Liver (tissue), 8 donors: ENCODE measurements at regions not wholly inside any gene's neighbourhood (a gene's known extent, or its start where the extent isn't known, plus 50 kb on each side); places are given as distances from the start of the nearest gene placed in this dataset.

Source experiments
- DNase-seq: peaks from one replicate; pipeline ENCODE4 v3.0.0-alpha.2; 2017; ENCODE audit warnings: low spot score
- H3K27ac ChIP-seq, 2 donors: one replicate each; pipeline ENCODE4 v1.7.0; 2013; ENCODE audit warnings: inconsistent platforms in 2 of 2, low read length in 2 of 2, control low read depth in 1 of 2, low read depth in 1 of 2, mild to moderate bottlenecking in 1 of 2
- H3K27me3 ChIP-seq, 4 donors: one replicate each; pipeline versions ENCODE4 v1.6.1 to v1.7.0; 2013; ENCODE audit warnings: low read length in 3 of 4, inconsistent platforms in 1 of 4, mild to moderate bottlenecking in 1 of 4, moderate library complexity in 1 of 4; ENCODE audit not compliant: control insufficient read depth in 4 of 4, insufficient read depth in 4 of 4
- H3K36me3 ChIP-seq, 4 donors: one replicate each; pipeline versions ENCODE4 v1.6.1 to v1.7.0; 2013; ENCODE audit warnings: low read length in 3 of 4, mild to moderate bottlenecking in 3 of 4, low read depth in 1 of 4, moderate library complexity in 1 of 4; ENCODE audit not compliant: control insufficient read depth in 4 of 4, insufficient read depth in 3 of 4
- H3K4me1 ChIP-seq, 4 donors: one replicate each; pipeline versions ENCODE4 v1.6.1 to v1.7.0; 2013; ENCODE audit warnings: low read length in 3 of 4, mild to moderate bottlenecking in 3 of 4, moderate library complexity in 1 of 4; ENCODE audit not compliant: control insufficient read depth in 4 of 4, insufficient read depth in 4 of 4
- H3K4me3 ChIP-seq, 3 donors: one replicate each; pipeline versions ENCODE4 v1.6.1 to v1.7.0; 2013; ENCODE audit warnings: low read length in 3 of 3, control low read depth in 1 of 3, low read depth in 1 of 3, mild to moderate bottlenecking in 1 of 3
- H3K9ac ChIP-seq, 2 donors: one replicate each; pipeline ENCODE4 v1.7.0; 2013; ENCODE audit warnings: low read length in 2 of 2, mild to moderate bottlenecking in 2 of 2, moderate library complexity in 2 of 2, control low read depth in 1 of 2, low read depth in 1 of 2
- H3K9me3 ChIP-seq, 4 donors: one replicate each; pipeline versions ENCODE4 v1.6.1 to v1.7.0; 2013; ENCODE audit warnings: low read length in 3 of 4; ENCODE audit not compliant: control insufficient read depth in 4 of 4
- ATF3 ChIP-seq: IDR thresholded peaks from 2 replicates; pipeline ENCODE4 v1.6.1; 2016; ENCODE audit warnings: antibody characterized with exemption
- CTCF ChIP-seq: fragments of 150-350 bp; IDR thresholded peaks from 2 replicates; pipeline ENCODE4 v1.5.1; 2017; ENCODE audit warnings: improper control_type of control experiment, low read depth, low read length; ENCODE audit not compliant: missing input control
- EGR1 ChIP-seq, 2 donors: IDR thresholded peaks; 2 replicates each; pipeline ENCODE4 v1.6.1; 2016 to 2018; ENCODE audit warnings: antibody characterized with exemption in 2 of 2, low read depth in 2 of 2
- FOXA1 ChIP-seq: IDR thresholded peaks from 2 replicates; pipeline ENCODE4 v1.6.1; 2016; ENCODE audit warnings: antibody characterized with exemption
- FOXA2 ChIP-seq: IDR thresholded peaks from 2 replicates; pipeline ENCODE4 v1.6.1; 2016; ENCODE audit warnings: antibody characterized with exemption
- GABPA ChIP-seq, 2 donors: IDR thresholded peaks in 1 of 2; conservative IDR thresholded peaks in 1 of 2; 2 replicates each; pipeline ENCODE4 v1.6.1; 2016; ENCODE audit warnings: antibody characterized with exemption in 2 of 2, mild to moderate bottlenecking in 1 of 2, moderate library complexity in 1 of 2
- HNF4A ChIP-seq, 2 donors: conservative IDR thresholded peaks; 2 replicates each; pipeline ENCODE4 v1.6.1; 2016; ENCODE audit warnings: antibody characterized with exemption in 2 of 2, mild to moderate bottlenecking in 2 of 2
- HNF4G ChIP-seq: IDR thresholded peaks from 2 replicates; pipeline ENCODE4 v1.6.1; 2016; ENCODE audit warnings: antibody characterized with exemption
- JUND ChIP-seq, 2 donors: IDR thresholded peaks; 2 replicates each; pipeline ENCODE4 v1.6.1; 2016; ENCODE audit warnings: antibody characterized with exemption in 2 of 2
- MAX ChIP-seq: IDR thresholded peaks from 2 replicates; pipeline ENCODE4 v1.6.1; 2016; ENCODE audit warnings: antibody characterized with exemption
- NR2F2 ChIP-seq: IDR thresholded peaks from 2 replicates; pipeline ENCODE4 v1.6.1; 2016; ENCODE audit warnings: antibody characterized with exemption
- RAD21 ChIP-seq, 2 donors: IDR thresholded peaks; 2 replicates each; pipeline ENCODE4 v1.6.1; 2016; ENCODE audit warnings: antibody characterized with exemption in 2 of 2, mild to moderate bottlenecking in 2 of 2
- REST ChIP-seq: IDR thresholded peaks from 2 replicates; pipeline ENCODE4 v1.6.1; 2016; ENCODE audit warnings: antibody characterized with exemption, mild to moderate bottlenecking
- RXRA ChIP-seq, 2 donors: IDR thresholded peaks; 2 replicates each; pipeline ENCODE4 v1.6.1; 2017 to 2018; ENCODE audit warnings: antibody characterized with exemption in 2 of 2, mild to moderate bottlenecking in 1 of 2
- SP1 ChIP-seq: IDR thresholded peaks from 2 replicates; pipeline ENCODE4 v1.6.1; 2018; ENCODE audit warnings: antibody characterized with exemption, mild to moderate bottlenecking
- TAF1 ChIP-seq: conservative IDR thresholded peaks from 2 replicates; pipeline ENCODE4 v1.6.1; 2016; ENCODE audit warnings: antibody characterized with exemption, mild to moderate bottlenecking
- YY1 ChIP-seq: IDR thresholded peaks from 2 replicates; pipeline ENCODE4 v1.6.1; 2016; ENCODE audit warnings: antibody characterized with exemption, mild to moderate bottlenecking
- ZBTB33 ChIP-seq: IDR thresholded peaks from 2 replicates; pipeline ENCODE4 v1.6.1; 2016; ENCODE audit warnings: antibody characterized with exemption
- WGBS: extraction: QIAGEN DNeasy Blood & Tissue Kit; methylation state at CpG from one replicate; pipeline ENCODE4 v1.1.7; 2013; 5-methylcytosine and 5-hydroxymethylcytosine counted together
- donor health status: healthy.
- donor health status: healthy.
- donor health status: healthy.
- donor health status: healthy.
- donor health status: healthy.

- no peak for DNase-seq
- 91% methylated on average over 5 of the region's 5 CpGs for WGBS
- Histone ChIP-seq H3K27me3 (no peaks in the 10 kb centered on the region), H3K4me3 (no peak overlapping the region), H3K9me3 (no peaks in the 10 kb centered on the region), H3K27ac (no peak overlapping the region), H3K4me1 (peaks cover 13 to 27% (median 19%) of the 10 kb centered on the region in 4 donors), H3K9ac (no peak overlapping the region), H3K36me3 (peaks cover 0 to 7% (median 0%) of the 10 kb centered on the region in 4 donors)
- no peak for TF ChIP-seq CTCF
- no peak for TF ChIP-seq SP1
- no peak for TF ChIP-seq GABPA (IDR thresholded peaks at IDR 0.05 in 1 of 2, conservative IDR thresholded peaks at IDR 0.05 in 1 of 2)
- TF ChIP-seq REST = no peak
These were observed 193.1 kb upstream of the KLF14 start for GRCh38 chr7:130927062-130927461.

- H3K27ac ChIP-seq = no peak overlapping the region
These were observed 193.6 kb upstream of the KLF14 start for GRCh38 chr7:130927564-130927963.

More at GRCh38 chr7:130927564-130927963, 193.6 kb upstream of the KLF14 start:
- Histone ChIP-seq H3K36me3 (peaks cover 0 to 7% (median 0%) of the 10 kb centered on the region in 4 donors), H3K27me3 (no peaks in the 10 kb centered on the region), H3K4me1 (peaks cover 13 to 22% (median 14%) of the 10 kb centered on the region in 4 donors), H3K9ac (no peak overlapping the region), H3K9me3 (no peaks in the 10 kb centered on the region), H3K4me3 (no peak overlapping the region)
- TF ChIP-seq TAF1 (no peak), GABPA (IDR thresholded peaks at IDR 0.05 in 1 of 2, conservative IDR thresholded peaks at IDR 0.05 in 1 of 2) (no peak), RXRA (IDR thresholded peaks at IDR 0.05) (no peak), HNF4A (conservative IDR thresholded peaks at IDR 0.05) (no peak), CTCF (no peak), YY1 (no peak), NR2F2 (no peak), MAX (no peak), ZBTB33 (no peak), FOXA2 (no peak), REST (no peak), HNF4G (no peak), SP1 (no peak), RAD21 (IDR thresholded peaks at IDR 0.05) (no peak), EGR1 (IDR thresholded peaks at IDR 0.05; ENCODE audit: low read depth in 2 of 2) (no peak), ATF3 (no peak), FOXA1 (no peak), JUND (IDR thresholded peaks at IDR 0.05) (no peak)
- DNase-seq = no peak
- 95% methylated on average over 9 of the region's 9 CpGs for WGBS
